Astrocyte of the spinal cord (primary cell): ENCODE measurements at regions not wholly inside any gene's neighbourhood (a gene's known extent, or its start where the extent isn't known, plus 50 kb on each side); places are given as distances from the start of the nearest gene placed in this dataset.

Source experiments
- DNase-seq: peaks from one replicate; pipeline ENCODE4 v3.0.0; 2011; ENCODE audit warnings: low read depth, low spot score
- H3K4me3 ChIP-seq: 2 replicates; pipeline ENCODE4 v1.5.1; 2011; ENCODE audit warnings: low read depth, mild to moderate bottlenecking, low read length, moderate library complexity
- CTCF ChIP-seq: IDR thresholded peaks from 2 replicates; pipeline ENCODE4 v1.5.1; 2012; ENCODE audit warnings: low read depth, mild to moderate bottlenecking, low read length, inconsistent platforms
- in situ Hi-C: cut with HindIII; loops from 2 replicates; pipeline ENCODE4 v1.10.0; 2017; ENCODE audit warnings: low sequenced_read_pairs

- no peak for DNase-seq
- no peak overlapping the region for H3K4me3 ChIP-seq
- in situ Hi-C loops, result no loop called here
- TF ChIP-seq CTCF, result no peak
Observed at GRCh38 chr7:109956916-109957315, 1134.0 kb upstream of the LRRN3 start.

- DNase-seq, result no peak
- in situ Hi-C loops, result no loop called here
- no peak overlapping the region for H3K4me3 ChIP-seq
- no peak for TF ChIP-seq CTCF
Observed at GRCh38 chr7:109963741-109964140, 1127.2 kb upstream of the LRRN3 start.

- TF ChIP-seq CTCF, result no peak
- DNase-seq, result no peak
Observed at GRCh38 chr7:109964780-109965179, 1126.1 kb upstream of the LRRN3 start.

GRCh38 chr7:109967406-109967805, 1123.5 kb upstream of the LRRN3 start:
- in situ Hi-C loops, result no loop called here
- H3K4me3 ChIP-seq, result no peak overlapping the region
- no peak for DNase-seq

More at GRCh38 chr7:109964780-109965179, 1126.1 kb upstream of the LRRN3 start:
- in situ Hi-C loops, result no loop called here
- no peak overlapping the region for H3K4me3 ChIP-seq

GRCh38 chr7:109983618-109984017, 1107.3 kb upstream of the LRRN3 start:
- no peak for TF ChIP-seq CTCF
- no peak for DNase-seq
- in situ Hi-C loops, result no loop called here
- H3K4me3 ChIP-seq, result no peak overlapping the region

More at GRCh38 chr7:109967406-109967805, 1123.5 kb upstream of the LRRN3 start:
- TF ChIP-seq CTCF, result no peak

- in situ Hi-C loops, result no loop called here
- DNase-seq, result no peak
- TF ChIP-seq CTCF, result no peak
Observed at GRCh38 chr7:109984729-109985128, 1106.2 kb upstream of the LRRN3 start.

GRCh38 chr7:109986701-109987100, 1104.2 kb upstream of the LRRN3 start:
- in situ Hi-C loops, result no loop called here
- no peak overlapping the region for H3K4me3 ChIP-seq
- DNase-seq, result no peak
- no peak for TF ChIP-seq CTCF

More at GRCh38 chr7:109984729-109985128, 1106.2 kb upstream of the LRRN3 start:
- H3K4me3 ChIP-seq, result no peak overlapping the region
